ENCODE measurements at regions not wholly inside any gene's neighbourhood (a gene's known extent, or its start where the extent isn't known, plus 50 kb on each side); places are given as distances from the start of the nearest gene placed in this dataset.

GRCh38 chr2:190809139-190809764 is 71.4 kb upstream of the GLS start:
- DNase-seq (ENCODE audit: low read depth in 2 of 2): no peak

- no peak for DNase-seq (ENCODE audit: low read depth in 2 of 2)
Measured at GRCh38 chr2:190809876-190810525, 70.6 kb upstream of the GLS start.

DNA sequence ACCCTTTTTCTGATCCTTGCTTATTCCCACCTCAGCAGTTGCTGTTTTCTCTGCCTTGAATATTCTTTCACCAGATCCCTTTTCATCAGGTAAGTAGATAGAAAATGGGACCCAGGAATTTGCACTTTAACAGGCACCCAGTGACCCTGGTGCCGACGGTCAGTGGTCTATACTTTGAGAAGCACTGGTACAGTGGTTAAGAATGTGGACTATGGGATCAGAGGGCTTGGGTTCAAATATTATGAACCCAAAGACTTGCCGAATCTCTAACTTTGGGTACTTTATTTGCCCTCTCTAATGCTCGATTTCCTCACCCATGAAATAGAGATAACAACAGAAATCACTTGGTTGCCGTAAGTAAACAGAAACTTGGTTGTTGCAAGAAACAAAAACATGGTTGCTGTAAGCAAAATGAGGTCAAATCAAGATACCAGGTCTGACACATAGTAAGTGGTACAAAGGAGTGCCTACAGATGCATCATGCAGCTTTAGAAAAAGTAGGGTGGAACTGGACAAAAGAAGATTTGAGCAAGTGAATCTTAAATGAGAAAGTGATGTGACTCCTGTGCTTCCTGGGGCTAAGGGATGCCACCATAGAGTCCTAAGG is 69.5 kb upstream of the GLS start:
- no peak for DNase-seq (ENCODE audit: low read depth in 2 of 2)

DNA sequence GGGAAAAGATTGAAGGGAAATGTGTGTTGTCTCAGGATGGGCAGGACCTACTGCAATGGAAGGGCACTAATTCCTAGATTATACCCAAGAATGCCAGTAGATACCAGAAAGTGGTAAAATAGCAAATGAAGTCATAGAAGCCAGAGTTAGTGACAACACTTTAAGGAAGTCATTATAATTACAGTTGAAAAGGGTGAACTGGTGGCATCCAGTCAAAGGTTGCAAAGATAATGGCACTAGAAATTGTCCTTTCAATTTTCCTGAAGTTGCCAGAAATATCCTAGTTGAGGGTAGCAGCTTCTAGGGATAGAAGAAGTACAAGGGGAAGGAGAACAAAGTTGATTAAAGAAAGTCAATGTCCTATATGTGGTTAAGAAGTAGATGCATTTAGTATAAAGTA is 68.8 kb upstream of the GLS start:
- no peak for DNase-seq (ENCODE audit: low read depth in 2 of 2)

DNA sequence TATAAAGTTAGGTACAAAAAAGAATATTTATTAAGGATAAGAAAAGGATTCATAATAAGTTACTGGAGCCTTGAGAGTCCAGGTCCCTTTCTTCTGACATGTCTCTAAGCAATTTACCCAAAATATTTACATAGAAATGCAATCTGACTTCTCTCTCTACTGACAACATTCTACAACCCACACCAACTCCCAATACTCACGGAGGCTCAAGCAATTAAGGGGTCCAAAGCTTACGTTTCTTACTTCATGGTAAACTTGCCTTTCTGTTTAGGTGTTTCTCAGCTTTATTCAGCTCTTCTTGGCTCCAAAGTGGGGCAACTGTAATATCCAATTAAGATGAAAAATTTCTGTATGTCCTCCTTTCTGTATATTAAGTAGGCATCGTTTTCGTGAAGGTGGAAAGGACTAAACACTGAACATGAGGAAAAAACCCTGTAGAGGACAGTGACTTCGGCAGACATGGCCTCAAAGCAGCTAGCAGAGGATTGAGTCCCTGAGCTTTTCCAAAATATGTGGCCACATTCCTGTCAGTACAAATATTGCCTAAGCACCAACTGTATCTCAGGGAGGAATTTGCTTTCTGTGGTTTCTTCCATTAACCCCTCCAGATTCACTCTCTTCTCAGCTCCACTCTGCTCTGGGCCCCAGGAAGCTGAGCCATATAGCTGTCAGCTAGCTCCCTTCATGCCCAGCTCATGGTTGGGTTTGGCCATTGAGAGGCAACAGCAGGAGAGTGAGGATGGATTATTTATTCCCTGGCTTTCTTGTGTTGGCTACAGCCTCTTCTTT is 67.9 kb upstream of the GLS start:
- DNase-seq (ENCODE audit: low read depth in 2 of 2): no peak

DNA sequence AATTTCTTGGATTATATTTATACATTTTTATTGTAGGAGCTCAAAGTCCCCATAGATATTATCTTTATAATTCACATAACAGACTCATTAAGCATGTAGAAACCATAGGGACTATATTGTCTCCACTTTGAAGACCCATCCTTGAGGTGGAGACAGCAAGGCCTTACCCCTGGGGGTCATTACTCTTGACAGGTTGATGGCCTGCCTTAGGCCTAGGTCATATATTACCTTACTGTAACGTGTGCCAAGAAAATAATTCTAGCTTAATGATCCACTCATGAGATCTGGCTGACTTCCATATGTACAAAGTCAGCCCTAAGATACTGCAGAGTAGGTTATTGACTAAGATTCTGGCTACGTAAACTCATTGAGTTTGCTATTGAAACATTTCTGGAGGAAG is 65.4 kb upstream of the GLS start:
- DNase-seq (ENCODE audit: low read depth in 2 of 2): no peak

GRCh38 chr2:190817082-190817481 is 63.5 kb upstream of the GLS start:
- DNase-seq (ENCODE audit: low read depth in 2 of 2): no peak

GRCh38 chr2:190819840-190820301 is 60.8 kb upstream of the GLS start:
- DNase-seq (ENCODE audit: low read depth in 2 of 2): no peak

DNA sequence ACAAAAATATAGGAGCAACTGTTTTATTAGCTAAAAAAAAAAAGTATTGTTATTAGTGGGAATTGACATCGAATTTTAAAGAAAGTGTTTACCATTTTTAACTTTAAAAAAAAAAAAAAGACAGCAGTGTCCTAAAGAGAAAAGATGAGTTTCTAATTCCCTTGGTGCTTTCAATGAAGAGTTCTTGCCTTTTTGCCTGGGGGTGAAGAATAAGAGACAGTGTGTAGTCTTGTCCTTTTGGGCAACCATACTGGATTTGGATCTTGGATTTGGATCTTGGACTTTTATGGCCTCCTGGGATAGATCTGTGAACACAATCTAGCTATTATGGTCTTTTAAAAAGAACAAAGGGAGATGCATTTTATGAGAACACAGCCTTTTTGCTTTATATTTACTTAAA is 60.2 kb upstream of the GLS start:
- DNase-seq (ENCODE audit: low read depth in 2 of 2): no peak

DNA sequence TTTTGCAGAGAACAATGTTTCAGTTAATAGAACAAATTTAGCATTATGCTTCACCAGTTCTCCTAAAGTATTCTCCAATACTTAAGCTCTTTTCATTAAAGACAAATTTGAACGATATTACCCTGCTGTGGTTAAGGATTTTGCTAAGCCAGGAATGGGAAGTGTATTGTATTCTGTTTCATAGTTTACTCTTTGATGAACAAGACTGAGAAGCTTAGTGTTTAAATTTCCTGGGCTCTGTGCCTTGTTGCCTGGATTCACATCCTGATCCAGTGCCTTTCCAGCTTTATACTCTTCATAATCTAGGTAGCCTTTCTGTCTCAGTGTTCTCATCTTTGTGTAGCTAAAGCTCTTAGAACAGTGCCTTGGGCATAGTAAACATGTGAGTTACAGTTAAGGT is 58.6 kb upstream of the GLS start:
- DNase-seq (ENCODE audit: low read depth in 2 of 2): no peak

- DNase-seq (ENCODE audit: low read depth in 2 of 2): no peak
Measured at GRCh38 chr2:190827720-190828119, 52.9 kb upstream of the GLS start.

- no peak for DNase-seq (ENCODE audit: low read depth in 2 of 2)
Measured at GRCh38 chr2:190829642-190830041, 51.0 kb upstream of the GLS start.

Measured in lung microvascular endothelial cell (primary cell).